G401 (cell line): ENCODE measurements at regions not wholly inside any gene's neighbourhood (a gene's known extent, or its start where the extent isn't known, plus 50 kb on each side); places are given as distances from the start of the nearest gene placed in this dataset.
"Not testable (repeated sequence)": the region's sequence is repeated elsewhere in the genome, so short reads cannot be mapped to it uniquely, and the experiment has no call there.

Experiments
- DNase-seq: peaks from one replicate; pipeline ENCODE4 v3.0.0-alpha.2; 2015; ENCODE audit warnings: low spot score
- in situ Hi-C: cut with HindIII; loops from 2 replicates; pipeline ENCODE4 v1.10.0; 2016; ENCODE audit warnings: low sequenced_read_pairs, mixed read lengths

GRCh38 chr18:78503129-78503528 is 476.5 kb upstream of the SALL3 start:
- in situ Hi-C loops: no loop called here
- no peak for DNase-seq

GRCh38 chr18:78505851-78506461 is 473.7 kb upstream of the SALL3 start:
- in situ Hi-C loops: no loop called here

GRCh38 chr18:78507217-78507616 is 472.4 kb upstream of the SALL3 start:
- in situ Hi-C loops: no loop called here
- no peak for DNase-seq

More at GRCh38 chr18:78505851-78506461, 473.7 kb upstream of the SALL3 start:
- DNase-seq: peak; percentile 8

GRCh38 chr18:78508228-78508824 is 471.3 kb upstream of the SALL3 start:
- DNase-seq: not testable (repeated sequence)

GRCh38 chr18:78510091-78510490 is 469.5 kb upstream of the SALL3 start:
- DNase-seq: no peak
- in situ Hi-C loops: no loop called here

More at GRCh38 chr18:78508228-78508824, 471.3 kb upstream of the SALL3 start:
- in situ Hi-C loops: not testable (repeated sequence)

- DNase-seq: no peak
- in situ Hi-C loops: no loop called here
These were observed 469.0 kb upstream of the SALL3 start for GRCh38 chr18:78510636-78511035.

- no peak for DNase-seq
- in situ Hi-C loops: no loop called here
These were observed 467.7 kb upstream of the SALL3 start for GRCh38 chr18:78511666-78512601.

- in situ Hi-C loops: no loop called here
These were observed 464.5 kb upstream of the SALL3 start for GRCh38 chr18:78514910-78515670.

GRCh38 chr18:78517328-78517727 is 462.3 kb upstream of the SALL3 start:
- no peak for DNase-seq
- in situ Hi-C loops: no loop called here

More at GRCh38 chr18:78514910-78515670, 464.5 kb upstream of the SALL3 start:
- no peak for DNase-seq

GRCh38 chr18:78517973-78518372 is 461.6 kb upstream of the SALL3 start:
- DNase-seq: no peak
- in situ Hi-C loops: no loop called here

- in situ Hi-C loops: no loop called here
- no peak for DNase-seq
These were observed 460.8 kb upstream of the SALL3 start for GRCh38 chr18:78518805-78519204.

- in situ Hi-C loops: no loop called here
- DNase-seq: no peak
These were observed 460.1 kb upstream of the SALL3 start for GRCh38 chr18:78519394-78520062.

- DNase-seq: no peak
- in situ Hi-C loops: no loop called here
These were observed 458.5 kb upstream of the SALL3 start for GRCh38 chr18:78521136-78521535.

- in situ Hi-C loops: no loop called here
- DNase-seq: no peak
These were observed 457.9 kb upstream of the SALL3 start for GRCh38 chr18:78521744-78522143.

- DNase-seq: no peak
- in situ Hi-C loops: no loop called here
These were observed 457.1 kb upstream of the SALL3 start for GRCh38 chr18:78522507-78522906.

- DNase-seq: no peak
These were observed 455.8 kb upstream of the SALL3 start for GRCh38 chr18:78523850-78524249.

GRCh38 chr18:78525366-78526111 is 454.1 kb upstream of the SALL3 start:
- DNase-seq: no peak
- in situ Hi-C loops: no loop called here

More at GRCh38 chr18:78523850-78524249, 455.8 kb upstream of the SALL3 start:
- in situ Hi-C loops: no loop called here

- DNase-seq: no peak
- in situ Hi-C loops: no loop called here
These were observed 453.3 kb upstream of the SALL3 start for GRCh38 chr18:78526275-78526674.
